ENCODE measurements at regions not wholly inside any gene's neighbourhood (a gene's known extent, or its start where the extent isn't known, plus 50 kb on each side); places are given as distances from the start of the nearest gene placed in this dataset.
A peak's percentile ranks its signal among the peaks of the same experiment; 100 is the strongest.

- H3K4me1 ChIP-seq (ENCODE audit: control insufficient read depth in 2 of 3, insufficient read depth in 2 of 3, low read depth in 1 of 3, low read length in 3 of 3), result no peaks in the 10 kb centered on the region
- no peaks in the 10 kb centered on the region for H3K36me3 ChIP-seq (ENCODE audit: control insufficient read depth in 2 of 3, insufficient read depth in 3 of 3, low read length in 3 of 3)
- no peak overlapping the region for H3K4me3 ChIP-seq (ENCODE audit: low read length in 3 of 3)
- TF ChIP-seq, protein P1, sequence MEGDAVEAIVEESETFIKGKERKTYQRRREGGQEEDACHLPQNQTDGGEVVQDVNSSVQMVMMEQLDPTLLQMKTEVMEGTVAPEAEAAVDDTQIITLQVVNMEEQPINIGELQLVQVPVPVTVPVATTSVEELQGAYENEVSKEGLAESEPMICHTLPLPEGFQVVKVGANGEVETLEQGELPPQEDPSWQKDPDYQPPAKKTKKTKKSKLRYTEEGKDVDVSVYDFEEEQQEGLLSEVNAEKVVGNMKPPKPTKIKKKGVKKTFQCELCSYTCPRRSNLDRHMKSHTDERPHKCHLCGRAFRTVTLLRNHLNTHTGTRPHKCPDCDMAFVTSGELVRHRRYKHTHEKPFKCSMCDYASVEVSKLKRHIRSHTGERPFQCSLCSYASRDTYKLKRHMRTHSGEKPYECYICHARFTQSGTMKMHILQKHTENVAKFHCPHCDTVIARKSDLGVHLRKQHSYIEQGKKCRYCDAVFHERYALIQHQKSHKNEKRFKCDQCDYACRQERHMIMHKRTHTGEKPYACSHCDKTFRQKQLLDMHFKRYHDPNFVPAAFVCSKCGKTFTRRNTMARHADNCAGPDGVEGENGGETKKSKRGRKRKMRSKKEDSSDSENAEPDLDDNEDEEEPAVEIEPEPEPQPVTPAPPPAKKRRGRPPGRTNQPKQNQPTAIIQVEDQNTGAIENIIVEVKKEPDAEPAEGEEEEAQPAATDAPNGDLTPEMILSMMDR (IDR thresholded peaks at IDR 0.05; ENCODE audit: borderline replicate concordance, extremely low read depth, insufficient read depth), result no peak
- intact Hi-C loops (cut with DNase I), result no loop called here
- H3K27ac ChIP-seq (ENCODE audit: low read depth in 2 of 2, low read length in 2 of 2), result no peak overlapping the region
- H3K9ac ChIP-seq (ENCODE audit: low read length in 3 of 3), result no peak overlapping the region
- DNase-seq (peak in 4 of 5 donors; percentile 55 to 85 (median 75)), FAIRE-seq (no peak)
- peaks cover 0 to 3% (median 0%) of the 10 kb centered on the region in 3 donors for H3K9me3 ChIP-seq (ENCODE audit: control insufficient read depth in 2 of 3, insufficient read depth in 1 of 3, low read length in 3 of 3)
- no peaks in the 10 kb centered on the region for H3K27me3 ChIP-seq (ENCODE audit: control insufficient read depth, insufficient read depth, low read length)
These were observed 355.7 kb downstream of the MN1 start for GRCh38 chr22:27445881-27446280.

DNA sequence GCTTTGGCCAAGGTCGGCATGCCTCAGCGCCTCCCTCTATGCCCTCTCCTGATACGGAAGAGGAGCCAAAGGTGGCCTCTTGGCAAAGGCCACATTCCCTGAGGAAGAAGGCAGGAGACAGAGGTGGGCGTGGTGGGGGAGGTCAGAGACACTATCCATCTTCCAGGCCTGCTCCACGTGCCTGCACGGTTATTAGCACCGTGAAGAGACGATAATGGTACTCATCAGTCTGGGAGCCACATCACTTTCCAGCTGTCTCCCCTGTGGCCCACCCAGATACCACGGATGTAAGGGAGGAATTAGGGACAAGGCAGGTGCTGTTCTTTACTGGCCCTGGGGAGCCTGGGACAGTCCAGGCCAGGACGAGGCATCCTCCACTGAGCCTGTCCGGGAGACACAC, 354.3 kb downstream of the MN1 start:
- DNase-seq (no peak), FAIRE-seq (no peak)
- no peak overlapping the region for H3K27ac ChIP-seq (ENCODE audit: low read depth in 2 of 2, low read length in 2 of 2)
- no peaks in the 10 kb centered on the region for H3K27me3 ChIP-seq (ENCODE audit: control insufficient read depth, insufficient read depth, low read length)
- no peaks in the 10 kb centered on the region for H3K36me3 ChIP-seq (ENCODE audit: control insufficient read depth in 2 of 3, insufficient read depth in 3 of 3, low read length in 3 of 3)
- H3K9ac ChIP-seq (ENCODE audit: low read length in 3 of 3), result no peak overlapping the region
- intact Hi-C loops (cut with DNase I), result no loop called here
- H3K4me1 ChIP-seq (ENCODE audit: control insufficient read depth in 2 of 3, insufficient read depth in 2 of 3, low read depth in 1 of 3, low read length in 3 of 3), result no peaks in the 10 kb centered on the region
- H3K9me3 ChIP-seq (ENCODE audit: control insufficient read depth in 2 of 3, insufficient read depth in 1 of 3, low read length in 3 of 3), result peaks cover 0 to 3% (median 0%) of the 10 kb centered on the region in 3 donors
- TF ChIP-seq, protein P1 (IDR thresholded peaks at IDR 0.05; ENCODE audit: borderline replicate concordance, extremely low read depth, insufficient read depth), result no peak
- no peak overlapping the region for H3K4me3 ChIP-seq (ENCODE audit: low read length in 3 of 3)

DNA sequence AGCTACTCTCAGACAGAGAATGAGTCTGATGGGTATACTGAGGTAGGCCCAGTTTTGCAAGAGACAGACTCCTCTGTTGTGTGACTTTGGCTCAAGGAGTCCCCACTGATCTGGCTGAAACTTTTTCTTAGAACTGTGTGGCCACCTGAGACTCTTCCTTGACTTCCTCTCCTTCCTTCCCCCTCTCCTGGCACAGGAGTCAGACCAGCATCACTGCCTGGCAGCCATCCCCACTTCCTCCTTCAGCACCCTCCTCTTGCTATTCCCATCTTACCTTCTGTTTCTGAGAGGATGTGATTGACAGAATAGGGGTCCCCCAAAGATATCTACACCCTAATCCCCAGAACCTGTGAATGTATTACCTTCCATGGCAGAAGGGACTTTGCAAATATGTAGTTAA, 351.1 kb downstream of the MN1 start:
- TF ChIP-seq, protein P1 (IDR thresholded peaks at IDR 0.05; ENCODE audit: borderline replicate concordance, extremely low read depth, insufficient read depth), result no peak
- DNase-seq (no peak), FAIRE-seq (no peak)
- H3K27ac ChIP-seq (ENCODE audit: low read depth in 2 of 2, low read length in 2 of 2), result no peak overlapping the region
- H3K9me3 ChIP-seq (ENCODE audit: control insufficient read depth in 2 of 3, insufficient read depth in 1 of 3, low read length in 3 of 3), result peaks cover 0 to 3% (median 0%) of the 10 kb centered on the region in 3 donors
- no peak overlapping the region for H3K4me3 ChIP-seq (ENCODE audit: low read length in 3 of 3)
- no peaks in the 10 kb centered on the region for H3K4me1 ChIP-seq (ENCODE audit: control insufficient read depth in 2 of 3, insufficient read depth in 2 of 3, low read depth in 1 of 3, low read length in 3 of 3)
- no peak overlapping the region for H3K9ac ChIP-seq (ENCODE audit: low read length in 3 of 3)
- intact Hi-C loops (cut with DNase I), result no loop called here
- H3K36me3 ChIP-seq (ENCODE audit: control insufficient read depth in 2 of 3, insufficient read depth in 3 of 3, low read length in 3 of 3), result no peaks in the 10 kb centered on the region
- H3K27me3 ChIP-seq (ENCODE audit: control insufficient read depth, insufficient read depth, low read length), result no peaks in the 10 kb centered on the region

DNA sequence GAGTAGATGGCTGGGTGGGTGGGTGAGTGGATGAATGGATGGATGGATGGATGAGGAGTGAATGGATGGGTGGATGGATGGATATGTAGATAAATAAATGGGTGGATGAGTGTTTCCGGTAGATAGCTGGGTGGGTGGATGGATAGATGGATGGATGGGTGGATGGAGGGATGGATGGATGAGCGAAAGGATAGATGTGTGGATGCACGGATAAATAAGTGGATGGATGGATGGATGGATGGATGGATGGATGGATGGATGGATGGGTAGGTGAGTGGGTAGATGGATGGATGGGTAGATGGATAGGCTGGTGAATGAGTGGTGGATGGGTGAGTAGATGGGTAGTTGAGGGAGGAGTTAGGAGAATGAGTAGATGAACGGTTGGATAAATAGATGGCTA, 349.3 kb downstream of the MN1 start:
- FAIRE-seq, result no peak
- no peak for DNase-seq
- H3K9ac ChIP-seq (ENCODE audit: low read length in 3 of 3), result no peak overlapping the region
- TF ChIP-seq, protein P1 (IDR thresholded peaks at IDR 0.05; ENCODE audit: borderline replicate concordance, extremely low read depth, insufficient read depth), result no peak
- no peaks in the 10 kb centered on the region for H3K4me1 ChIP-seq (ENCODE audit: control insufficient read depth in 2 of 3, insufficient read depth in 2 of 3, low read depth in 1 of 3, low read length in 3 of 3)
- H3K27ac ChIP-seq (ENCODE audit: low read depth in 2 of 2, low read length in 2 of 2), result no peak overlapping the region
- no peaks in the 10 kb centered on the region for H3K27me3 ChIP-seq (ENCODE audit: control insufficient read depth, insufficient read depth, low read length)
- H3K9me3 ChIP-seq (ENCODE audit: control insufficient read depth in 2 of 3, insufficient read depth in 1 of 3, low read length in 3 of 3), result peaks cover 0 to 3% (median 0%) of the 10 kb centered on the region in 3 donors
- H3K4me3 ChIP-seq (ENCODE audit: low read length in 3 of 3), result no peak overlapping the region
- intact Hi-C loops (cut with DNase I), result no loop called here
- no peaks in the 10 kb centered on the region for H3K36me3 ChIP-seq (ENCODE audit: control insufficient read depth in 2 of 3, insufficient read depth in 3 of 3, low read length in 3 of 3)

All from kidney (tissue), 13 donors.